Central memory CD4-positive, alpha-beta T cell (primary cell): ENCODE measurements at regions not wholly inside any gene's neighbourhood (a gene's known extent, or its start where the extent isn't known, plus 50 kb on each side); places are given as distances from the start of the nearest gene placed in this dataset.

Experiments
- DNase-seq: peaks from one replicate; pipeline ENCODE4 v3.0.0; 2022

- DNase-seq = no peak
Observed at GRCh38 chr2:64345998-64346397, 108.0 kb upstream of the LGALSL start.

DNA sequence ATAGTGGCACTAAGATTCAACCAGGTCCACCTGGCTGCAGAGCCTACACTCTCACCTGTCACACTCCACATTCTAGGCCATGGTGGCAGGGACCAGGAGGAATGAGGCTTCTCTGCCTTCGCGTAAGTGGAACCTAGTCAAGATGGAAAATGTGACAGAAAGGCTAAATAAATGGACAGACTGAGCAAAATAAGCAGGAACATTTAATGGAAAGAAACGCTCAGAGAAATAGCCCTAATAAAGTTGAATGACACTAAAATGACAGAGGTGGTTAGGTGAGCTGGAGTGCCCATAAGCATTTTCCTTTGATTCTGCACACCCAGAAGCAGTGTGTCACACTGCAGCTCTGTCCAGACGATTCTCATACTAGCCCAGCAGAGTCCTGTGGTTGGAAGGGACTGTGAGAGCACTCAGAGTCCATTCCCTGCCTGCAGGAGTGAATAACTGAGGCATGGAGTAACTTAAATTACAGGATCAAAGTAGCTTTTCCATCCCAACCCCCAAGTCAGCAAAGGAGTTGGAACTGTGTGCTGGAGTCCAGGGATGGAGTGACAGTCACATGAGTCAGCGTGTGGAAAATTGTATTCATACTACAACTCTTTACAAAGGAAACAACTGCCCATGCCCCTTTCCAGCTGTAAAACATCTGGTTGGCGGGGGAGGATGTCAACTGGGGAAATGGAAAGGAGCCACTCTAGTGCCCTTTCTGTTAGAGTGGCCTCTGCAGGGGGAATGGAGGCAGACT is 105.4 kb upstream of the LGALSL start:
- no peak for DNase-seq

DNA sequence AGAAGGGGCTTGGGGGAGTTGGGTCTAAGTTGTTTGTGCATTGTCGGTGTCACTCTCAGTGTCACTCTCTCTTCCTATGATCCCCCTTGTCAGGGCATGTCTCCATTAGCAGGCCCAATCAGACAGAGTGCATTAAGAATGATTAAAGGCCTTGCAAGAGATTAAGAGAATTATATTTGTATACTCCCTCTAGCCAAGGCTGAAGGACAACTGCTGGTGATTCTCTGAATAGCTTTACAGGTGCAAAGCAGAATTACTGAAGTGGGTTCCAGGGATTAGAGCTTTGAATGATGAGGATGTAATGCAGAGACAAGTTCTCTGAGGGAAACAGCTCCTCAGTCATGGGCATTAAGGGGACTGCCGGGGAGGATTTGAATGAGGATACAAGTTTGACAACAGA is 104.8 kb upstream of the LGALSL start:
- DNase-seq = no peak

DNA sequence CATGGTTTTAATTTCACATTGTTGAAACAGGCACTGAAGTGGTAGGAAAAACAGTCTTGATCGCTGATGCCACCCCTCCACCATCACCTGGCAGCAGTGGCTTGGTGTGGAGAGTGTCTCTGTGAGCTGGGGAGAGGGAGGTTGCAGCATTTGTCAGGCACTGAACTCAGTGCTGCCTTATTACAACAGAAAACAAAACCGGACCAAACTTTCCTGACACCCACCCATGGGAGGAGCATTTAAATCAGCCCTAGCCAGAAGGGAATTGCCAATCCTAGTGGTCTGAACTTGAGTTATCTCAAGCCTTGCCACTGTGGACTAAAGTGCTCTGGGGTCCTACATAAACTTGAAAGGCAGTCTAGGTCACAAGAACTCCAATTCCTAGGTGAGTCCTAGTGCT is 103.0 kb upstream of the LGALSL start:
- no peak for DNase-seq

DNA sequence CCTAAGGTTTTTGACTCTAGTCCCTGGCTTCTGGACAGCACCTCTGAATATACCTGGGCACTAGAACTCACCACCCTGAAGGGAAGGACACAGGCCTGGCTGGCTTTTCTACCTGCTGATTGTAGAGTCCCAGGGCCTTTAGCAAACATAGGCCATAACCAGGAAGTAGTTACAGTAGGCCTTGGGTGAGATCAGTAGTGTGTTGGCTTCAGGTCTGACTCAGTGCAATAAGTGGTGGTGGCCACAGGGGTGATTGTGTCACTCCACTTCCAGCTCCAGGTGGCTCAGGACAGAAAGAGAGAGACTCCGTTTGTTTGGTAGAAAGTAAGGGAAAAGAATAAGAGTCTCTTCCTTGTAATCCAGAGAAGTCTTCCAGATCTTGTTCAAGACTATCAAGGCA is 101.7 kb upstream of the LGALSL start:
- DNase-seq = no peak

DNA sequence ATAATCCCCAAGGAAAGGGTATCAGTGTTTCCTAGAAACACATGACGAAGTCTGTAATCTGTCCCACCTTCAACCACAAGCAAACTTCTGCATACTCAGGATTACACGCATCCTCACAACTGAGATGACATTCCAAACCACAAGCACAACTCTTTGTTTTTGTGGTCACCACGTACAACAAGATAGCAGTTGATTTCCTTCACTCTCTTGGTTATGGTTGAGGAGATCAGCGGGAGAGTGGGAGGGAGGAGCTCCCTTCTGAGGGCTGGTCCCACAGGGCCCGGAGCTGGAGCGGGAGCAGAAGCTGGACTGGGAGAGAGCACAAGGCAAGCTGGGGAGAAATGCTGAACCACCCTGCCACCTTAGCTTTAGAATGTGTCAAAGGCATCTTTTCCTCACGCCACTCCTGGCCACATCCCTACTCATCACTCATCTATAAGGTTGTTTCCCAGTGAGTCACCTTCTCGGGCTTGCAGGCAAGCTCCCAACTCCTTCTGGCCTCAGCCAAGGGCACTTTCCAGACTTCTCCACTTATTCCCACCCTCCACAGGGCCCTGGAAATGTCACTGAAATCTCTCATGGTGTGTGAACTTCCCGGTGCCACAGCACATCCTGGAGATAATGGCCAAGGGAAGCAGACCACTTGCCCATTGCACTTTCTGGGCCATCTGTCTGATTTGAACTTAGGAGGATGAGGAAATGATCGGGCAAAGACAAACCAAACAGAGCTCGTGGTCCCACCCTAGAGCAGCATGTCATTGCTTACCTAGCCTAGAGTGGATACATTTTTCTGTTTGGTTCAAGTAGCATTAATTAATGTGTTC is 98.9 kb upstream of the LGALSL start:
- DNase-seq = no peak

GRCh38 chr2:64356906-64357305 is 97.1 kb upstream of the LGALSL start:
- DNase-seq = no peak

- no peak for DNase-seq
Observed at GRCh38 chr2:64359171-64359891, 94.6 kb upstream of the LGALSL start.

- no peak for DNase-seq
Observed at GRCh38 chr2:64359892-64360657, 93.9 kb upstream of the LGALSL start.

DNA sequence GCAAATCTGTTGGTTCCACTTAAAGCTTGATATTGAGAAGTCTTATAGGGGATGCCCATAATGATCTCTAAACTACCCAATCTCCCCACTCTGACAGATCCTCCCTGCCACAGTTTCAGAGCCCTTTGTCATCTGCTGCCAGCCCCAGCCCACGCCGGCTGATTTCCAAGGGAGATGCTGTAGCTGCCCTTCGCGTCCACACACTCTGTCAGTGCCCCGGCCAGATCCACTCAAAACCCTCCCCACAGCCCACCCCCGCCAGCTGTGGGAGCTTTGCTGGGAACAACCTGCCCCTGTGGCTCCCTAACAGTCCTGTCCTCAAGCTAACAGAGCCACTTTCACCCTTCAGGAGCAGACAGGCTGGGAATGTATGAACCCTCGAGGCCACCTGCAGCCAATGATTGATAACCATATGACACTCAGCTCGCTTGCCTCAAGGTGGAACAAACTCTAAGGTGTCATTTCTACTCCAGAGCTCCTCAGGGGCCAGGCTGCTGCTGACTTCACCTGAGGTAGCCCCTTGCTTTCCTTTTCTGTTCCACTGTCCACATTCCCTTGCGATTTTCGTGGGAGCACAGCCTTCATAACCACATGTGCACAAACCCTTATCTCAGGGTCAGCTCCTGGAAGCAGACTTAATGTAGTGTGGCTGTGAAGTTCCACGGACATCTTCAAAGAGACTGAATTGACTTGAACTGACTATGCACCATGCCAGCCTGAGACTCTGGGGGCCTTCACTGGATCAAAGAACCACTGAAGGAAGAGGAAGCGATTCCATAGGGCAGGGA is 92.6 kb upstream of the LGALSL start:
- no peak for DNase-seq

GRCh38 chr2:64362562-64363026 is 91.4 kb upstream of the LGALSL start:
- DNase-seq = no peak

DNA sequence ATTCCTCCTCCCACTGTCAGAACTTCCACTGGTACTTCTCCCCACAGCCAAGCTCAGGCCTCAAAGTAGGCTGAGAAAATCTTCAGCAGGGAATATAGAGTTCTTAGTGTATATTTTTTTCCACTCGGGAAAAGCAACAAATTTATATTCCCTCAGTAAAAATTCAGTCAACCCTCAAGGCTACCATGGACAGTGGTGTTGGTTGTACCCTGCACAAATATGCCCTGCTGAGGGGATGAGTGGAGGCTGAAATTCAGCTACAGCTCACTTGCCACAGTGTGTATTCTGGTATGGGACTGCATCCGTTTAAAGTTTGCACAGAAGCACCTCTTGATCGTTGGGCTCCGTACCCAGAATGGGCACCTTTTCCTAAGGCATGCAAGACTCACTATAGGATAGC is 90.8 kb upstream of the LGALSL start:
- DNase-seq = no peak

DNA sequence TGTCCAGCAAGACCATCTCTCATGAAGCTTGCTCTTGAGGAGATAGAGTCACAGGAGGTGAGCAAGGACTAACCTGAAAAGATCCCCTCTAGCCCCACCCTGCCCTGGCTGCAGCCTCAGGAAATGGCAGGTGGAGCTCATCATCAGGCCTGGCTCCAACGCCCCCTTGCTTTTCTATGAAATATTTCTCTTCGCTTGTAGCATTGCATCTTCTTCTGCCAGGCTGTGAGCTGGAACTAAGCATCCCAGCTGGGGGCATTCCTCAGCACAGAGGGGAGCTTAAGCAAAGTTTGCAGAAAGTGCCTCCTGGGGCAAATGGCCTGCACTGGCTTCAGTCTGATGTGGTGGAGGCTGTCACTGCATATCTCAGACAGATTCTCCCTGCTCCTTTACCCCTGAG is 90.1 kb upstream of the LGALSL start:
- DNase-seq = no peak

DNA sequence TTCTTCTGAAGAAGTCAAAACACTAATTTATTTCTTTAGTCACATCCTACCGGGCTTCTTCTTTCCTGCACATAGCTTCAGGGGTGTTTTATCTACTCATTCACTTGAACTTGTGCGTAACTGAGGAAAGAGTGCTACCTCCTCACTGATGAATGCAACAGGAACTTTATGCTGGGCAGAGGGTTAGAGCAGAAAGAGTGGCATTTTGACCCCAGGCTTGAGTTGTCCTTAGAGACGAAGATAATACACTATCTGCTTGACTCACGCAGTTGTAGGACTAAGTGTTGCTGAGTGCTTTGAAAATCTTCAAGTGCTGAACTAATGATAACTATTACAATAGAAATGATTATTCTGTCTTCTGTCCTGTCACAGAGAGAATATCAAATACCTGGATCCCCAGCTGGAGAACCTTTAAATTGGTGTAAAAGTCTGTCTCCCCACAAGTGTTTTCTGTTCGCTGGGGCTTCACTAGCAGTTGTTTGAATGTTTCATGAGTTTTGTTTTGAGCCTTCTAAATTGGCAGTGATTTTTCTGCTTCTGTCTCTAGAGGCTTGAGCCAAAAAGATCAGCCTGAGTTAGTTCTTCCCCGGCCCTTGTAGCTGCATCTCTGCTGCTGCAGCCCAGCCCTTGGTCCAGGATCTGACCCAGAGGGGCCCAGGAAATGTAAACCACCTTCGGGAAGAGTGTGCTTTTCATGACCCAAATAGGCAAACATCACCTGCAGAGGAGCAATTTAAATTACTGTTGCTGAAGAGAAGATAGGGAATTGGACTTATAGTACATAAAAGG is 86.3 kb upstream of the LGALSL start:
- no peak for DNase-seq

DNA sequence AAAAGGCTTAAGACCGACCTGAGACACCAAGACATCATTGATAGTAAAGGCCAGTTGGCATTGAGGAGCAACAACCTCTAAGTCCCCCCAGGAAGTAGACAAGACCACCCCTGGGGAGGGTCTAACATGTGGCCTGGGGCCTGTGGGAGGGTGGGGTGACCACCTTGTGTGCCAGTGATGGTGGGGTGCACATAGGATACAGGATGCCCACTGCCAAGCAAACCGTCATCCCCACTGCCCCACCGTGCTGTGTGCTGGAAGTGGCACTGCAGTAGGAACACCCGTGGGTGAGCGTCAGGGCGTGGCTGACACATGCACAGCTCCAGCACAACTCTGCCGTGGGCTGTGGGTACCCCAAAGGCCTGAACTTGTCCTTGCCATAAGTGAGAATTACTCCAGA is 84.3 kb upstream of the LGALSL start:
- no peak for DNase-seq

DNA sequence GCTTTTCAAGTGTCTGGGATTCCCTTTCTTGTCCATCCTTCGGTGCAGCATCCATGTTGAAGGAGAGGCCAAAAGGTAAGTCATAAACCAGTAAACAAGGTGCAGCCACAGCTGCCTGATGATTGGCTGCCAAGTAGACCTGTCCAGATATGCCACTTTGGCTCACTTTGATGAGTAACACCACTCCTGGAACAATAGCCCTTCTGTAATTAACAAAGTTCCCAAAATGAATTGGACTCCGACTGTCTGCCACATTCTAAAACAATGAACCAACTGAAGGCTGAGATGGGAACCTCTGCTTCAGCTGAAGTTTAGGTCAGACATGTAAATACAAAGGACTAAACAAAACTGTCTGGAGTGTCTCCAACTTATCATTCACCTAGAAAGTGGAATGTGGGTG is 82.2 kb upstream of the LGALSL start:
- DNase-seq = no peak

- no peak for DNase-seq
Observed at GRCh38 chr2:64374686-64375085, 79.3 kb upstream of the LGALSL start.

- DNase-seq = no peak
Observed at GRCh38 chr2:64376926-64377325, 77.0 kb upstream of the LGALSL start.

GRCh38 chr2:64379186-64379585 is 74.8 kb upstream of the LGALSL start:
- DNase-seq = no peak

- DNase-seq = no peak
Observed at GRCh38 chr2:64380853-64381527, 73.0 kb upstream of the LGALSL start.
